Mesothelial cell of epicardium (in vitro differentiated cells): ENCODE measurements at regions not wholly inside any gene's neighbourhood (a gene's known extent, or its start where the extent isn't known, plus 50 kb on each side); places are given as distances from the start of the nearest gene placed in this dataset.

Experiments
- DNase-seq, 2 experiments: peaks; one replicate each; pipeline ENCODE4 v3.0.0; 2021; ENCODE audit warnings: low spot score in 2 of 2; ENCODE audit not compliant: unreplicated experiment in 2 of 2
- H3K27ac Mint-ChIP-seq: 2 replicates; pipeline ENCODE4 v1.8.0; 2021; ENCODE audit warnings: mixed read lengths
- H3K27me3 Mint-ChIP-seq: 2 replicates; pipeline ENCODE4 v1.8.0; 2021; ENCODE audit warnings: low read depth, mixed read lengths
- H3K36me3 Mint-ChIP-seq: 2 replicates; pipeline ENCODE4 v1.8.0; 2021; ENCODE audit warnings: mixed read lengths
- H3K4me1 Mint-ChIP-seq: 2 replicates; pipeline ENCODE4 v1.8.0; 2021; ENCODE audit warnings: mixed read lengths
- H3K4me3 Mint-ChIP-seq: 2 replicates; pipeline ENCODE4 v1.8.0; 2021; ENCODE audit warnings: mild to moderate bottlenecking, moderate library complexity, mixed read lengths
- H3K9me3 Mint-ChIP-seq: 2 replicates; pipeline ENCODE4 v1.8.0; 2021; ENCODE audit warnings: mixed read lengths
- TF ChIP-seq, protein P1 (sequence below): fragments of 200-600 bp; sonication (generic); IDR thresholded peaks from one replicate; pipeline ENCODE4 v1.5.0; 2021; ENCODE audit warnings: antibody characterized with exemption; ENCODE audit not compliant: unreplicated experiment

DNA sequence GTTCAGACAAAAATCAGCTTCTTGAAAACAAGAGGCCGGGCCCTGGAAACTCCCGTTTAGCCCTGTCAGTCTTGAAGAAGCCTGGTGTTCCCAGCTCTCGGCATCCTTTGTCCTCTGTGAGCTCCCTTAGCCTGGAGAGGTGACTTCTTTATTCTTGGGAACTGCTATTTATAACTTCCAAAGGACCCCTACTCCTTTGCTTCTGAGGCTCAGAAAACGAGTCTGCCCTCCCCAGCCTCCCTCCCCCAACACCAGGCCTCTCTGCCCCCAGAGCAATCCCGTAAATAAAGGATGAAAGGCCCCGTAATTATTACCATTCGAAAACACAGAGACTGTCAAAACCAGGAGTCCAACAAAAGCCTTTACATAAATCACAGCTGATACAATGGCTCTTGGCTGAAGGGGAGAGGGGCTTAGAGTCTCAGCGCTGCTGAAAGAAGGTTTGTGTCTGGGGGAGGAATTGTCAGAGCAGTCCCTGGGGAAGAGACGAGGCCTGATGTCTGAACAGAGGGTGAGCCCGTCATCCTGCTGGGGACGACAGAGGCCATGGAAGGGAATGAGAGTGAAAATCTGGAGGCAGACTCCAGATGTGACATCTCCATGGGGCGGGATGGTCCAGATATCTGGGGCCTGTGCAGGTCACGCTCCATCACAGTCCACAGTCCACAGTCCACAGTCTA lies 283.0 kb downstream of the MYCN start:
- H3K27ac Mint-ChIP-seq, result peak overlapping the region; percentile 80
- no peaks in the 10 kb centered on the region for H3K9me3 Mint-ChIP-seq
- TF ChIP-seq, protein P1, sequence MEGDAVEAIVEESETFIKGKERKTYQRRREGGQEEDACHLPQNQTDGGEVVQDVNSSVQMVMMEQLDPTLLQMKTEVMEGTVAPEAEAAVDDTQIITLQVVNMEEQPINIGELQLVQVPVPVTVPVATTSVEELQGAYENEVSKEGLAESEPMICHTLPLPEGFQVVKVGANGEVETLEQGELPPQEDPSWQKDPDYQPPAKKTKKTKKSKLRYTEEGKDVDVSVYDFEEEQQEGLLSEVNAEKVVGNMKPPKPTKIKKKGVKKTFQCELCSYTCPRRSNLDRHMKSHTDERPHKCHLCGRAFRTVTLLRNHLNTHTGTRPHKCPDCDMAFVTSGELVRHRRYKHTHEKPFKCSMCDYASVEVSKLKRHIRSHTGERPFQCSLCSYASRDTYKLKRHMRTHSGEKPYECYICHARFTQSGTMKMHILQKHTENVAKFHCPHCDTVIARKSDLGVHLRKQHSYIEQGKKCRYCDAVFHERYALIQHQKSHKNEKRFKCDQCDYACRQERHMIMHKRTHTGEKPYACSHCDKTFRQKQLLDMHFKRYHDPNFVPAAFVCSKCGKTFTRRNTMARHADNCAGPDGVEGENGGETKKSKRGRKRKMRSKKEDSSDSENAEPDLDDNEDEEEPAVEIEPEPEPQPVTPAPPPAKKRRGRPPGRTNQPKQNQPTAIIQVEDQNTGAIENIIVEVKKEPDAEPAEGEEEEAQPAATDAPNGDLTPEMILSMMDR, result no peak
- H3K27me3 Mint-ChIP-seq, result no peaks in the 10 kb centered on the region
- no peak for DNase-seq
- H3K4me1 Mint-ChIP-seq, result peaks cover 24% of the 10 kb centered on the region
- H3K36me3 Mint-ChIP-seq, result no peaks in the 10 kb centered on the region
- H3K4me3 Mint-ChIP-seq, result peak overlapping the region; percentile 1

DNA sequence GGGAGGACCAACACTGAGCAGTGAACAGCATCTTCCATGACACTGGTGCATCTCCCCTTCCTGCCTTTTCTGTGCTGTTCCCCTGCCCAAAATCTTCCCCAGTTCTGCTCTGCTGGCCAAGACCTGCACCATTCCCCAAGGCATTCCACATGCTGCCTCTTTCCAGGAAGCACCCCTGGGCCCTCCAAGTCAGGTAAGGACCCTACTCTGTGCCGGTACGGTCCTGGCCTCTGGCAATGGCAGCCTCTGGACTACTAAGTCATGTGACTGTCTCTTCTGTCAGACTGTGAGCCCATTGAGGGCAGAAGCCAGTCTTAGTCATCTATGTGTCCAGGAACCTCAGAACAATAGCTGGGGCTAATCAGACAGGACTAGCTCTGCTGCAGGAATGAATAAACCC lies 282.0 kb downstream of the MYCN start:
- TF ChIP-seq, protein P1, result no peak

DNA sequence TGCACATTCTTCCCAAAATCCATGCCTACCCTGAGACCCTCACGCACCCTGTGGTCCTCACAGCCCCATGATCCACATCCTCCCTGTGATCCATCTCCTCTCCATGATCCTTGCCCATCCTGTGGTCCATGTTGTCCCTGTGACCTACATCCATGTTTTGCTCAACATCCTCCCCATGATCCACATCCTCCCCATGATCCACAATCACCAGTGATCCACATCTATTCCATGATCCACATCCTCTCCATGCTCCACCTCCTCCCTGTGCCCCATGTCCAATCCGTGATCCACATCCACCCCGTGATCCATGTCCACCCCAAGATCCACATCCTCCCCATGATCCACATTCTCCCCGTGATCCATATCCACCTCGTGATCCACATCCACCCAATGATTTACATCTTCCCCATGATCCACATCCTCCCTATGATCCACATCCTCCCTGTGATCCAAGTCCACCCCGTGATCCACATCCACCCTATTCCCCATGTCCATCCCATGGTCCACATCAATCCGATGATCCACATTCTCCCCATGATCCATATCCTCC lies 281.2 kb downstream of the MYCN start:
- no peak for DNase-seq
- no peaks in the 10 kb centered on the region for H3K36me3 Mint-ChIP-seq
- TF ChIP-seq, protein P1, result no peak
- no peaks in the 10 kb centered on the region for H3K27me3 Mint-ChIP-seq
- H3K27ac Mint-ChIP-seq, result no peak overlapping the region
- H3K9me3 Mint-ChIP-seq, result no peaks in the 10 kb centered on the region
- H3K4me1 Mint-ChIP-seq, result peaks cover 24% of the 10 kb centered on the region
- H3K4me3 Mint-ChIP-seq, result no peak overlapping the region

More for the DNA sequence above, 282.0 kb downstream of the MYCN start:
- Mint-ChIP-seq H3K4me3 (no peak overlapping the region), H3K4me1 (peaks cover 24% of the 10 kb centered on the region), H3K36me3 (no peaks in the 10 kb centered on the region), H3K9me3 (no peaks in the 10 kb centered on the region), H3K27me3 (no peaks in the 10 kb centered on the region), H3K27ac (no peak overlapping the region)
- DNase-seq, result no peak

DNA sequence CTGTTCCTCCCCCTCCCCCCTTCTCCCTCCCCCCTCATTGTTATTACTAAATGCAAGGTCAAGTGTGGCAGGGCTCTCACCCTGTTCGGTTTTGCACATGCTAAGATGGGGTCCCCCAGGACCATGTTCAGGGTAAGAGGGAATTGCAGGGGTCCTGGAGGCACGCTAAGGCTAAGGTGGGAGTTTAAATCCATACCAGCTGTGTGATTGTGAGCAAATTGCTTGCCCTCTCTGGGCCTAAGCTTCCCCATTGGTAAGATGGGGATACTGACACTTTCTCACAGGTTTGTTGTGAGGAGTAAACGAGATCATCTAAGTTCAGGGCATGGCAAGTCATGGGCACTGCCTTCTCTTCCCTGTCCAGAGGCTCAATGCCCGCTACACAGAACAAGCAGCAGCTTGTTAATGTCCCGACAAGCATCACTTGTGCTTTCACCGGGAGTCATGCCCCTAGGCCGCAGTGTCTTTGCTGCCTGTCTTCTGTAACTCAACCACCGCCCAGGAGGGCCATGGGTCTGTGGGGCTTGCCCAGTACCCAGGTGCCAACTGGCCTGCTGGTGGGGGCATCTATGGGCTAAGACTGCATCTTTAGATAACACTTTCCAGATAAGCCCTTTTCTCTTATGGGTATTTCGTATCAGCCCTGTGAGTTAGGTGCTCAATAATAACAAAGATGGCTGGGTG lies 279.1 kb downstream of the MYCN start:
- Mint-ChIP-seq H3K27ac (no peak overlapping the region), H3K36me3 (no peaks in the 10 kb centered on the region), H3K27me3 (no peaks in the 10 kb centered on the region), H3K4me1 (peaks cover 21% of the 10 kb centered on the region), H3K9me3 (no peaks in the 10 kb centered on the region), H3K4me3 (no peak overlapping the region)
- TF ChIP-seq, protein P1, result no peak
- DNase-seq, result no peak

DNA sequence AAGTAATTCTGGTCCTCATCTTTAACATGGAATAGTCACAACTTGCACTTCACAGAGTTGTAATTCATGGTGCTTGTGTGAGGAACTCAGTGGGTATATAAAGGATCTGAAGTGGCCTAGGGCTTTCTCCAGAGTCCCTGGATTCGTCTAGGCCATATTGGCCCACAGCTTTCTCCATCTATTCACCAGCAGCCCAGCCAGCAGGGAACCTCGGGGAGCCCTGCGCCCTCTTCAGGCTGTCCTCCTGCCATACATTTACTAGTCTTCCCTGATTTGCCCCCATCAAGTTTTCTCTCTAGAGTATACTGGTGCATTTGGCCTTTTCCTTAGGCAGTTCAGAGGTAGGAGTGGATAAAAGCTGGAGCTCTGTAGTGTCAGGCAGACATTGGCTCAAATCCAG lies 278.3 kb downstream of the MYCN start:
- Mint-ChIP-seq H3K9me3 (no peaks in the 10 kb centered on the region), H3K4me1 (peaks cover 13% of the 10 kb centered on the region), H3K27ac (no peak overlapping the region), H3K4me3 (no peak overlapping the region), H3K27me3 (no peaks in the 10 kb centered on the region), H3K36me3 (no peaks in the 10 kb centered on the region)
- DNase-seq, result no peak
- TF ChIP-seq, protein P1, result no peak
